ENCODE measurements at regions not wholly inside any gene's neighbourhood (a gene's known extent, or its start where the extent isn't known, plus 50 kb on each side); places are given as distances from the start of the nearest gene placed in this dataset.

DNA sequence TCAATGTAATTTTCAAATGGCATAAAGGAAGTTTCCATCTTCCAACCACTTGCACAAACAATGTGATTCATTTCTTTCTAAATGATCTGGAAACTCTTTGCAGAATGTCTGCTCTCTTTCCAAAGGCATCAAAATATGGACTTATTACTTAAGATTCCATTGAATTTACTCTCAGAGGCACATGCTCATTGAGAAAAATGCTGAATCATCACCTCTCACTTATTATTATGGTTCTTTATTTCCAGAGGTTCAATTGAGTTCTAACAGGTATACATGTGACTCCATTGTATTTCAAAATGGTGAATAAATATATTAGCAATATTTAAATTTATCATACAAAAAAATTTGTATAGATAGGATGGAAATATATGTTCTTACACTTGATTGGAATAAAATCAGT is 1140.6 kb downstream of the EFNA5 start (continued):
- TF ChIP-seq SALL2 (tag by site-specific recombination; IDR thresholded peaks at IDR 0.05; ENCODE audit: borderline replicate concordance): no peak
- TF ChIP-seq, protein P1, sequence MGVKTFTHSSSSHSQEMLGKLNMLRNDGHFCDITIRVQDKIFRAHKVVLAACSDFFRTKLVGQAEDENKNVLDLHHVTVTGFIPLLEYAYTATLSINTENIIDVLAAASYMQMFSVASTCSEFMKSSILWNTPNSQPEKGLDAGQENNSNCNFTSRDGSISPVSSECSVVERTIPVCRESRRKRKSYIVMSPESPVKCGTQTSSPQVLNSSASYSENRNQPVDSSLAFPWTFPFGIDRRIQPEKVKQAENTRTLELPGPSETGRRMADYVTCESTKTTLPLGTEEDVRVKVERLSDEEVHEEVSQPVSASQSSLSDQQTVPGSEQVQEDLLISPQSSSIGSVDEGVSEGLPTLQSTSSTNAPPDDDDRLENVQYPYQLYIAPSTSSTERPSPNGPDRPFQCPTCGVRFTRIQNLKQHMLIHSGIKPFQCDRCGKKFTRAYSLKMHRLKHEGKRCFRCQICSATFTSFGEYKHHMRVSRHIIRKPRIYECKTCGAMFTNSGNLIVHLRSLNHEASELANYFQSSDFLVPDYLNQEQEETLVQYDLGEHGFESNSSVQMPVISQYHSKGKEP (tag by site-specific recombination; IDR thresholded peaks at IDR 0.05): no peak
- no peak for TF ChIP-seq ZNF473 (tag by site-specific recombination; IDR thresholded peaks at IDR 0.05)

DNA sequence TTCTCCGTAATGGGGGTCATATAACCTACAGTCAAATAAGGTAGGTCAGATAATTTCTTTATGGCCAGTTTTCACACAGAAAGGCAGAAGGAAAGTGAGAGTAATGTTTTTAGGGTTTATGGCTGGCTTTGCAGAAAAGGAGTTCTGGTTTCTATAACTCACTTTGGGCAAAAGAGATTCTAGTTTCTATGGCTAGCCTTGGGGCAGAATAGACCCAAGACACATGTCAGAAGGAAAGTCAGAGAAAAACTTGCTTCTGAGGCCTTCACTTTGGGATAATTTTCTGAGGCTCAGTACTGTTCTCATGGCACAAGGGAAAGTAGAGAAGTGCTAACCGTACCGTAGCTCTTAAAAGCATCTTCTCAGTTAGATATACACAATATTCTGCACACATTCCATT is 1145.3 kb downstream of the EFNA5 start:
- H3K36me3 ChIP-seq (ENCODE audit: control insufficient read depth in 2 of 2, insufficient read depth in 1 of 2, low read length in 2 of 2): no peaks in the 10 kb centered on the region
- TF ChIP-seq ZBTB48 (tag by site-specific recombination; IDR thresholded peaks at IDR 0.05) (no peak), KLF8 (tag by site-specific recombination; IDR thresholded peaks at IDR 0.05) (no peak)
- H3K4me1 ChIP-seq (ENCODE audit: control insufficient read depth, insufficient read depth, low read length): no peaks in the 10 kb centered on the region
- no peak overlapping the region for H3K4me3 ChIP-seq (ENCODE audit: low read depth, low read length)
- no peaks in the 10 kb centered on the region for H3K9me3 ChIP-seq (ENCODE audit: control insufficient read depth, insufficient read depth, low read depth, low read length)
- H3K27ac ChIP-seq (ENCODE audit: extremely low read depth, low read depth, low read length): no peak overlapping the region
- ChIA-PET CTCF (no interaction called here), POLR2A (no interaction called here)

DNA sequence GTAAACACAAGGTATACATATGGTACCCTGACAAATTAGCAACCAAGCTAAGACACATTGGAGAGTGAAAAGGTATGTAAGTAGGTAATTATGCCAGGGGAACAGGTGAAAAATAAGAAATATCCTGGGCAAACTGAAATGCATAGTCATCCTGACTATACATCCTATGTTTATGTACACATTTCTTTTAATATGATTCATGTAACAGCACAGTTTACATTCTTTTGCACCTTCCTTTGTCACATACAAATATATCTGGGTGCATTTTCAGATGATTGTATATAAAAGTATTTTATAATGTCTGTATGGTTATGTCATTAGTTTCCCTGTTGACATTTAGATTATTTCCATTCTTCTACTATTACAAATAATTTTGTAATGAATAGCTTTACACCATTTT is 1146.9 kb downstream of the EFNA5 start:
- no peaks in the 10 kb centered on the region for H3K4me1 ChIP-seq (ENCODE audit: control insufficient read depth, insufficient read depth, low read length)
- POLR2A ChIA-PET: no interaction called here
- TF ChIP-seq ZNF791 (tag by site-specific recombination; IDR thresholded peaks at IDR 0.05) (no peak), ZNF132 (tag by site-specific recombination; IDR thresholded peaks at IDR 0.05; ENCODE audit: borderline replicate concordance) (no peak), KLF9 (tag by site-specific recombination; IDR thresholded peaks at IDR 0.05; ENCODE audit: low read depth) (no peak), ZNF571 (tag by site-specific recombination; IDR thresholded peaks at IDR 0.05) (no peak), ZNF10 (tag by site-specific recombination; IDR thresholded peaks at IDR 0.05) (no peak), MYNN (tag by site-specific recombination; IDR thresholded peaks at IDR 0.05; ENCODE audit: borderline replicate concordance) (no peak)
- TF ChIP-seq, protein P2, sequence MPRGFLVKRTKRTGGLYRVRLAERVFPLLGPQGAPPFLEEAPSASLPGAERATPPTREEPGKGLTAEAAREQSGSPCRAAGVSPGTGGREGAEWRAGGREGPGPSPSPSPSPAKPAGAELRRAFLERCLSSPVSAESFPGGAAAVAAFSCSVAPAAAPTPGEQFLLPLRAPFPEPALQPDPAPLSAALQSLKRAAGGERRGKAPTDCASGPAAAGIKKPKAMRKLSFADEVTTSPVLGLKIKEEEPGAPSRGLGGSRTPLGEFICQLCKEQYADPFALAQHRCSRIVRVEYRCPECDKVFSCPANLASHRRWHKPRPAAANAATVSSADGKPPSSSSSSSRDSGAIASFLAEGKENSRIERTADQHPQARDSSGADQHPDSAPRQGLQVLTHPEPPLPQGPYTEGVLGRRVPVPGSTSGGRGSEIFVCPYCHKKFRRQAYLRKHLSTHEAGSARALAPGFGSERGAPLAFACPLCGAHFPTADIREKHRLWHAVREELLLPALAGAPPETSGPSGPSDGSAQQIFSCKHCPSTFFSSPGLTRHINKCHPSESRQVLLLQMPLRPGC (tag by site-specific recombination; IDR thresholded peaks at IDR 0.05): no peak
- TF ChIP-seq, protein P3, sequence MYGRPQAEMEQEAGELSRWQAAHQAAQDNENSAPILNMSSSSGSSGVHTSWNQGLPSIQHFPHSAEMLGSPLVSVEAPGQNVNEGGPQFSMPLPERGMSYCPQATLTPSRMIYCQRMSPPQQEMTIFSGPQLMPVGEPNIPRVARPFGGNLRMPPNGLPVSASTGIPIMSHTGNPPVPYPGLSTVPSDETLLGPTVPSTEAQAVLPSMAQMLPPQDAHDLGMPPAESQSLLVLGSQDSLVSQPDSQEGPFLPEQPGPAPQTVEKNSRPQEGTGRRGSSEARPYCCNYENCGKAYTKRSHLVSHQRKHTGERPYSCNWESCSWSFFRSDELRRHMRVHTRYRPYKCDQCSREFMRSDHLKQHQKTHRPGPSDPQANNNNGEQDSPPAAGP (tag by site-specific recombination; IDR thresholded peaks at IDR 0.05): no peak
- H3K4me3 ChIP-seq (ENCODE audit: low read depth, low read length): no peak overlapping the region
- H3K9me3 ChIP-seq (ENCODE audit: control insufficient read depth, insufficient read depth, low read depth, low read length): no peaks in the 10 kb centered on the region
- CTCF ChIA-PET: no interaction called here
- H3K36me3 ChIP-seq (ENCODE audit: control insufficient read depth in 2 of 2, insufficient read depth in 1 of 2, low read length in 2 of 2): no peaks in the 10 kb centered on the region
- H3K27ac ChIP-seq (ENCODE audit: extremely low read depth, low read depth, low read length): no peak overlapping the region

DNA sequence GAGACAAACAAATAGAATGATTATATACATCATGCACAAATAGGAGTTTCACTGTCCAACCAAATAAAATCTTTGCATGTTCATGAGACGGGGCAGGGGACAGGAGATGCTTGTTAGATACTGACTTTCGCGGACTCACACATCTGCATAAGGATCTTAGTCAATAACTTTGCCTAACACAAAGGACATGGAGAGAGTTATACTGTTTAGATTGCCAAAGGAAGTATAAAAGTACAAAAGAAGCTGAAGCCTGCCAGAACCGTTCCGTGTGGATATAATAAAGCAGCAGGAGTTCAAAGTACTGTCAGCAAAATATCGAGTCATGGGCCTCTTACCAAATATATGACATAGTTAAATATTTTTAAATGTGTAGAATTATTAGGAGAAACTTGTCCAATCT is 1148.4 kb downstream of the EFNA5 start:
- H3K9me3 ChIP-seq (ENCODE audit: control insufficient read depth, insufficient read depth, low read depth, low read length): no peaks in the 10 kb centered on the region
- no peaks in the 10 kb centered on the region for H3K4me1 ChIP-seq (ENCODE audit: control insufficient read depth, insufficient read depth, low read length)
- H3K27ac ChIP-seq (ENCODE audit: extremely low read depth, low read depth, low read length): no peak overlapping the region
- POLR2A ChIA-PET: no interaction called here
- no peak overlapping the region for H3K4me3 ChIP-seq (ENCODE audit: low read depth, low read length)
- no peaks in the 10 kb centered on the region for H3K36me3 ChIP-seq (ENCODE audit: control insufficient read depth in 2 of 2, insufficient read depth in 1 of 2, low read length in 2 of 2)
- CTCF ChIA-PET: no interaction called here
- TF ChIP-seq GLI4 (tag by site-specific recombination; IDR thresholded peaks at IDR 0.05) (no peak), TRIM28 (IDR thresholded peaks at IDR 0.05; ENCODE audit: borderline replicate concordance, low read length) (no peak), ZSCAN16 (tag by site-specific recombination; IDR thresholded peaks at IDR 0.05) (no peak), MYNN (tag by site-specific recombination; IDR thresholded peaks at IDR 0.05; ENCODE audit: borderline replicate concordance) (no peak), ZNF701 (tag by site-specific recombination; IDR thresholded peaks at IDR 0.05) (no peak), ZNF629 (tag by site-specific recombination; IDR thresholded peaks at IDR 0.05) (no peak), SP2 (tag by site-specific recombination; IDR thresholded peaks at IDR 0.05) (no peak), ZIC2 (tag by site-specific recombination; IDR thresholded peaks at IDR 0.05) (no peak), ZNF530 (tag by site-specific recombination; IDR thresholded peaks at IDR 0.05; ENCODE audit: low read depth) (no peak)
- TF ChIP-seq, protein P4, sequence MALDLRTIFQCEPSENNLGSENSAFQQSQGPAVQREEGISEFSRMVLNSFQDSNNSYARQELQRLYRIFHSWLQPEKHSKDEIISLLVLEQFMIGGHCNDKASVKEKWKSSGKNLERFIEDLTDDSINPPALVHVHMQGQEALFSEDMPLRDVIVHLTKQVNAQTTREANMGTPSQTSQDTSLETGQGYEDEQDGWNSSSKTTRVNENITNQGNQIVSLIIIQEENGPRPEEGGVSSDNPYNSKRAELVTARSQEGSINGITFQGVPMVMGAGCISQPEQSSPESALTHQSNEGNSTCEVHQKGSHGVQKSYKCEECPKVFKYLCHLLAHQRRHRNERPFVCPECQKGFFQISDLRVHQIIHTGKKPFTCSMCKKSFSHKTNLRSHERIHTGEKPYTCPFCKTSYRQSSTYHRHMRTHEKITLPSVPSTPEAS (tag by site-specific recombination; IDR thresholded peaks at IDR 0.05): no peak
- TF ChIP-seq, protein P5, sequence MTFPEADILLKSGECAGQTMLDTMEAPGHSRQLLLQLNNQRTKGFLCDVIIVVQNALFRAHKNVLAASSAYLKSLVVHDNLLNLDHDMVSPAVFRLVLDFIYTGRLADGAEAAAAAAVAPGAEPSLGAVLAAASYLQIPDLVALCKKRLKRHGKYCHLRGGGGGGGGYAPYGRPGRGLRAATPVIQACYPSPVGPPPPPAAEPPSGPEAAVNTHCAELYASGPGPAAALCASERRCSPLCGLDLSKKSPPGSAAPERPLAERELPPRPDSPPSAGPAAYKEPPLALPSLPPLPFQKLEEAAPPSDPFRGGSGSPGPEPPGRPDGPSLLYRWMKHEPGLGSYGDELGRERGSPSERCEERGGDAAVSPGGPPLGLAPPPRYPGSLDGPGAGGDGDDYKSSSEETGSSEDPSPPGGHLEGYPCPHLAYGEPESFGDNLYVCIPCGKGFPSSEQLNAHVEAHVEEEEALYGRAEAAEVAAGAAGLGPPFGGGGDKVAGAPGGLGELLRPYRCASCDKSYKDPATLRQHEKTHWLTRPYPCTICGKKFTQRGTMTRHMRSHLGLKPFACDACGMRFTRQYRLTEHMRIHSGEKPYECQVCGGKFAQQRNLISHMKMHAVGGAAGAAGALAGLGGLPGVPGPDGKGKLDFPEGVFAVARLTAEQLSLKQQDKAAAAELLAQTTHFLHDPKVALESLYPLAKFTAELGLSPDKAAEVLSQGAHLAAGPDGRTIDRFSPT (tag by site-specific recombination; IDR thresholded peaks at IDR 0.05): no peak

Measured in HEK293 (cell line).